ENCODE measurements at regions not wholly inside any gene's neighbourhood (a gene's known extent, or its start where the extent isn't known, plus 50 kb on each side); places are given as distances from the start of the nearest gene placed in this dataset.

- no peaks in the 10 kb centered on the region for H3K27me3 ChIP-seq (replicated peaks in 1 of 4; ENCODE audit: control insufficient read depth in 3 of 4, extremely low read depth in 1 of 4, insufficient read depth in 3 of 4, low read length in 3 of 4)
- H3K4me3 ChIP-seq (ENCODE audit: extremely low read depth in 1 of 4, insufficient read depth in 2 of 4, low read depth in 3 of 4, low read length in 4 of 4) = no peak overlapping the region
- H3K79me1 ChIP-seq (ENCODE audit: low read depth, low read length) = no peaks in the 10 kb centered on the region
- H2BK120ac ChIP-seq (replicated peaks; ENCODE audit: low read depth, low read length) = no peak overlapping the region
- H3K23ac ChIP-seq (ENCODE audit: insufficient read length) = no peak overlapping the region
- H4K8ac ChIP-seq (ENCODE audit: extremely low read depth, insufficient read depth, low read length) = no peak overlapping the region
- no peaks in the 10 kb centered on the region for H4K20me1 ChIP-seq (replicated peaks in 1 of 2; ENCODE audit: control insufficient read depth in 1 of 2, insufficient read depth in 2 of 2, low read length in 2 of 2)
- H2AK5ac ChIP-seq (ENCODE audit: low read depth, low read length) = no peak overlapping the region
- H3K4me2 ChIP-seq (ENCODE audit: insufficient read depth in 1 of 2, low read depth in 2 of 2, low read length in 2 of 2) = no peak overlapping the region
- H3K36me3 ChIP-seq (ENCODE audit: control insufficient read depth in 2 of 4, insufficient read depth in 4 of 4, low read length in 3 of 4) = no peaks in the 10 kb centered on the region
- no peak overlapping the region for H2BK5ac ChIP-seq (ENCODE audit: low read depth, low read length)
- no peak overlapping the region for H3K14ac ChIP-seq (ENCODE audit: insufficient read length)
- no peak overlapping the region for H3K18ac ChIP-seq (ENCODE audit: extremely low read depth, low read length)
- H3K79me2 ChIP-seq (ENCODE audit: control insufficient read depth in 1 of 2, insufficient read depth in 2 of 2, low read length in 2 of 2) = no peaks in the 10 kb centered on the region
- H4K5ac ChIP-seq (ENCODE audit: insufficient read length, low read depth, low read length) = no peak overlapping the region
- POLR2A ChIA-PET (ENCODE audit: partially characterized antibody) = no interaction called here
- H3K23me2 ChIP-seq (ENCODE audit: low read depth, low read length) = no peaks in the 10 kb centered on the region
- no peak overlapping the region for H4K91ac ChIP-seq (replicated peaks; ENCODE audit: insufficient read length, low read length)
- CTCF ChIA-PET (ENCODE audit: partially characterized antibody) = no interaction called here
- DNase-seq (ENCODE audit: low read depth in 1 of 2, low spot score in 2 of 2) (no peak), FAIRE-seq (no peak)
- H2AFZ ChIP-seq (ENCODE audit: low read length) = no peak overlapping the region
- no peak overlapping the region for H3K9ac ChIP-seq (replicated peaks in 1 of 4; ENCODE audit: extremely low read depth in 1 of 4, low read depth in 3 of 4, low read length in 3 of 4)
- no peak overlapping the region for H3K4ac ChIP-seq (replicated peaks; ENCODE audit: insufficient read length, low read depth, low read length)
- no peak overlapping the region for H3K56ac ChIP-seq (replicated peaks; ENCODE audit: insufficient read length, low read depth, low read length)
- no peak overlapping the region for H3K27ac ChIP-seq (ENCODE audit: low read depth, low read length)
- no peaks in the 10 kb centered on the region for H3K4me1 ChIP-seq (replicated peaks in 1 of 4; ENCODE audit: control insufficient read depth in 3 of 4, insufficient read depth in 4 of 4, low read length in 3 of 4)
- WGBS, 2 experiments (ENCODE audit: extremely low coverage in 1 of 2, insufficient coverage in 1 of 2, insufficient read length in 1 of 2, insufficient replicate concordance in 2 of 2, low coverage in 1 of 2, low lambda C conversion rate in 2 of 2, missing lambda C conversion rate in 1 of 2) = 91% methylated on average over 2 of the region's 2 CpGs; no CpG with 5 or more reads in 1 of the 2 experiments
- H2BK15ac ChIP-seq (ENCODE audit: low read length) = no peak overlapping the region
- H2BK12ac ChIP-seq (ENCODE audit: low read depth, low read length) = no peak overlapping the region
- H3K9me3 ChIP-seq (ENCODE audit: insufficient read depth in 2 of 2, low read depth in 1 of 2, low read length in 1 of 2) = peaks cover 0 to 11% of the 10 kb centered on the region in 2 experiments; a peak in 1 of 4 replicates
- H2BK20ac ChIP-seq (ENCODE audit: low read length) = no peak overlapping the region
- TF ChIP-seq MAX (IDR thresholded peaks at IDR 0.05) (no peak), ZNF274 (IDR thresholded peaks at IDR 0.05; ENCODE audit: borderline replicate concordance, extremely low read depth, low read length) (no peak), CBX5 (IDR thresholded peaks at IDR 0.05; ENCODE audit: low read depth, low read length) (no peak), SIRT6 (IDR thresholded peaks at IDR 0.05; ENCODE audit: low read length) (no peak), RBBP5 (IDR thresholded peaks at IDR 0.05; ENCODE audit: borderline replicate concordance, low read depth, low read length) (no peak), TCF12 (IDR thresholded peaks at IDR 0.05; ENCODE audit: low read depth, low read length) (no peak), SIX5 (IDR thresholded peaks at IDR 0.05; ENCODE audit: low read depth, low read length) (no peak), PHF8 (conservative IDR thresholded peaks at IDR 0.05; ENCODE audit: low read depth, low read length) (no peak), EZH2 (IDR thresholded peaks at IDR 0.05; ENCODE audit: low read depth, low read length, severe bottlenecking) (no peak), BACH1 (IDR thresholded peaks at IDR 0.05; ENCODE audit: low read length) (no peak), ATF3 (IDR thresholded peaks at IDR 0.05; ENCODE audit: insufficient read depth, low read depth, low read length) (no peak), CHD2 (IDR thresholded peaks at IDR 0.05; ENCODE audit: low read length) (no peak), KDM1A (IDR thresholded peaks at IDR 0.05; ENCODE audit: borderline replicate concordance, low read length) (no peak), HDAC2 (IDR thresholded peaks at IDR 0.05; ENCODE audit: borderline replicate concordance in 1 of 2, low read depth in 2 of 2, low read length in 2 of 2) (no peak), RFX5 (IDR thresholded peaks at IDR 0.05; ENCODE audit: borderline replicate concordance, low read depth, low read length) (no peak)
Measured at GRCh38 chr1:214830941-214831340, 227.9 kb downstream of the CENPF start.
